Osteoblast (primary cell): ENCODE measurements at regions not wholly inside any gene's neighbourhood (a gene's known extent, or its start where the extent isn't known, plus 50 kb on each side); places are given as distances from the start of the nearest gene placed in this dataset.

Experiments used
- DNase-seq: peaks from one replicate; pipeline ENCODE4 v3.0.0; 2011; ENCODE audit warnings: low spot score, mixed read lengths; ENCODE audit not compliant: insufficient read length; ENCODE audit errors: missing footprints
- H2AFZ ChIP-seq: 2 replicates; pipeline ENCODE4 v1.6.0; 2011; ENCODE audit warnings: mild to moderate bottlenecking, low read length
- H3K27ac ChIP-seq: 2 replicates; pipeline ENCODE4 v1.5.1; 2011; ENCODE audit warnings: mild to moderate bottlenecking, low read depth, low read length, moderate library complexity
- H3K27me3 ChIP-seq: 2 replicates; pipeline ENCODE4 v1.6.0; 2012; ENCODE audit warnings: mild to moderate bottlenecking, control low read depth, inconsistent platforms, low read length, moderate library complexity; ENCODE audit not compliant: insufficient read depth
- H3K36me3 ChIP-seq: 2 replicates; pipeline ENCODE4 v1.5.1; 2011; ENCODE audit warnings: mild to moderate bottlenecking, low read length, control low read depth, moderate library complexity; ENCODE audit not compliant: insufficient read depth
- H3K4me1 ChIP-seq: 2 replicates; pipeline ENCODE4 v1.5.1; 2011; ENCODE audit warnings: mild to moderate bottlenecking, low read length, control low read depth, moderate library complexity; ENCODE audit not compliant: insufficient read depth
- H3K4me2 ChIP-seq: 2 replicates; pipeline ENCODE4 v1.6.0; 2011; ENCODE audit warnings: mild to moderate bottlenecking, low read length; ENCODE audit not compliant: insufficient read depth
- H3K4me3 ChIP-seq: fragments of 200-600 bp; sonication (generic); 3 replicates; pipeline ENCODE4 v1.5.1; 2012; ENCODE audit warnings: mild to moderate bottlenecking, low read length, inconsistent platforms; ENCODE audit not compliant: insufficient read depth
- H3K79me2 ChIP-seq: 2 replicates; pipeline ENCODE4 v1.6.0; 2012; ENCODE audit warnings: mild to moderate bottlenecking, low read length, control low read depth, inconsistent platforms; ENCODE audit not compliant: insufficient read depth
- H3K9me3 ChIP-seq: 2 replicates; pipeline ENCODE4 v1.5.1; 2011; ENCODE audit warnings: low read depth, low read length, control low read depth
- H4K20me1 ChIP-seq: 2 replicates; pipeline ENCODE4 v1.6.0; 2012; ENCODE audit warnings: mild to moderate bottlenecking, low read length, control low read depth; ENCODE audit not compliant: insufficient read depth
- TF ChIP-seq, protein P1 (sequence below): IDR thresholded peaks from 2 replicates; pipeline ENCODE4 v1.5.1; 2011; ENCODE audit warnings: mild to moderate bottlenecking, low read depth, low read length, moderate library complexity; ENCODE audit errors: extremely low read depth

- Histone ChIP-seq H3K4me2 (no peak overlapping the region), H3K27me3 (no peaks in the 10 kb centered on the region), H2AFZ (no peak overlapping the region), H3K9me3 (no peaks in the 10 kb centered on the region), H3K4me3 (no peak overlapping the region), H3K79me2 (no peaks in the 10 kb centered on the region), H3K27ac (no peak overlapping the region), H3K36me3 (no peaks in the 10 kb centered on the region), H3K4me1 (peaks cover 7% of the 10 kb centered on the region), H4K20me1 (no peaks in the 10 kb centered on the region)
- TF ChIP-seq, protein P1, sequence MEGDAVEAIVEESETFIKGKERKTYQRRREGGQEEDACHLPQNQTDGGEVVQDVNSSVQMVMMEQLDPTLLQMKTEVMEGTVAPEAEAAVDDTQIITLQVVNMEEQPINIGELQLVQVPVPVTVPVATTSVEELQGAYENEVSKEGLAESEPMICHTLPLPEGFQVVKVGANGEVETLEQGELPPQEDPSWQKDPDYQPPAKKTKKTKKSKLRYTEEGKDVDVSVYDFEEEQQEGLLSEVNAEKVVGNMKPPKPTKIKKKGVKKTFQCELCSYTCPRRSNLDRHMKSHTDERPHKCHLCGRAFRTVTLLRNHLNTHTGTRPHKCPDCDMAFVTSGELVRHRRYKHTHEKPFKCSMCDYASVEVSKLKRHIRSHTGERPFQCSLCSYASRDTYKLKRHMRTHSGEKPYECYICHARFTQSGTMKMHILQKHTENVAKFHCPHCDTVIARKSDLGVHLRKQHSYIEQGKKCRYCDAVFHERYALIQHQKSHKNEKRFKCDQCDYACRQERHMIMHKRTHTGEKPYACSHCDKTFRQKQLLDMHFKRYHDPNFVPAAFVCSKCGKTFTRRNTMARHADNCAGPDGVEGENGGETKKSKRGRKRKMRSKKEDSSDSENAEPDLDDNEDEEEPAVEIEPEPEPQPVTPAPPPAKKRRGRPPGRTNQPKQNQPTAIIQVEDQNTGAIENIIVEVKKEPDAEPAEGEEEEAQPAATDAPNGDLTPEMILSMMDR, result no peak
- DNase-seq, result no peak
Measured at GRCh38 chr1:184279911-184280458, 106.8 kb upstream of the C1orf21 start.

GRCh38 chr1:184283999-184284398, 102.8 kb upstream of the C1orf21 start:
- Histone ChIP-seq H3K79me2 (no peaks in the 10 kb centered on the region), H3K27me3 (no peaks in the 10 kb centered on the region), H3K4me2 (peak overlapping the region; percentile 22), H3K27ac (no peak overlapping the region), H3K4me1 (peaks cover 7% of the 10 kb centered on the region), H3K4me3 (no peak overlapping the region), H3K36me3 (no peaks in the 10 kb centered on the region), H4K20me1 (no peaks in the 10 kb centered on the region), H3K9me3 (no peaks in the 10 kb centered on the region), H2AFZ (no peak overlapping the region)
- no peak for DNase-seq
- TF ChIP-seq, protein P1, result no peak

DNA sequence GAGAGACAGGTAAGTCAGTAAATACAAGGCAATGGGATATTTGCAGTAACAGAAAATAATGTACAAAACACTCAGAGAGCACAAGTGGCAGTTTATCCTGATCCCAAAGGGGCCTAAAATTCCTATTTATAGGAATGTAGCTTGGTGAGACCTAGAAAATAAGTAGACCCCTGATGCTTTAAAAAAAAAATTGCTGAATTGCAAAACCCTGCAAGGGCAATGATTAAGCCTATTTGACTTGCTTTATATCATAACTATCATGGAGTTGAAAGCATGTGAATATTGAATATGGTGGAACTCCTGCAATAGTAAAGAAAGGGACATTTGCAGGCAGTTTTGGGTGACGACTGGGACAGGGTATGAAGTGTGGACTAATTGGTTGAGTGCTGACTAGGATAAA, 101.9 kb upstream of the C1orf21 start:
- no peak for DNase-seq
- no peaks in the 10 kb centered on the region for H3K9me3 ChIP-seq
- no peaks in the 10 kb centered on the region for H4K20me1 ChIP-seq
- no peak overlapping the region for H3K27ac ChIP-seq
- peaks cover 7% of the 10 kb centered on the region for H3K4me1 ChIP-seq
- no peaks in the 10 kb centered on the region for H3K79me2 ChIP-seq
- no peaks in the 10 kb centered on the region for H3K27me3 ChIP-seq
- H3K4me2 ChIP-seq, result no peak overlapping the region
- no peak overlapping the region for H3K4me3 ChIP-seq
- H2AFZ ChIP-seq, result no peak overlapping the region
- TF ChIP-seq, protein P1, result no peak
- no peaks in the 10 kb centered on the region for H3K36me3 ChIP-seq

GRCh38 chr1:184285401-184286087, 101.3 kb upstream of the C1orf21 start:
- Histone ChIP-seq H3K27me3 (no peaks in the 10 kb centered on the region), H3K9me3 (no peaks in the 10 kb centered on the region), H3K4me2 (no peak overlapping the region), H3K79me2 (no peaks in the 10 kb centered on the region), H3K4me3 (no peak overlapping the region), H4K20me1 (no peaks in the 10 kb centered on the region), H3K36me3 (no peaks in the 10 kb centered on the region), H3K4me1 (peaks cover 7% of the 10 kb centered on the region), H3K27ac (no peak overlapping the region), H2AFZ (no peak overlapping the region)
- TF ChIP-seq, protein P1, result no peak
- no peak for DNase-seq
